ENCODE measurements at regions not wholly inside any gene's neighbourhood (a gene's known extent, or its start where the extent isn't known, plus 50 kb on each side); places are given as distances from the start of the nearest gene placed in this dataset.

DNA sequence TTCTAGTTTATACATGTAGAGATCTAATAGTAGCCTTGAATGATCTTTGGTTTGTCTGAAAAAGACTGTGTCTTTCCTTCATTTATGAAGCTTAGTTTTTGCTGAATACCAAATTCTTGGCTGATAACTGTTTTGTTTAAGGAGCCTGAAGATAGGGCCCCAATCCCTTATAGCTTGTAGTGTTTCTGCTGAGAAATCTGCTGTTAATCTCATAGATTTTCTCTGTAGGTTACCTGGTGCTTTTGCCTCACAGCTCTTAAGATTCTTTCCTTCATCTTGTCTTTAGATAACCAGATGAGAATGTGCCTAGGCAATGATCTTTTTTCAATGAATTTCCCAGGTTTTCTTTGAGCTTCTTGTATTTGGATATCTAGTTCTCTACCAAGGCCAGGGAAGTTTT lies 562.1 kb downstream of the XIRP2 start:
- TF ChIP-seq, protein P1, sequence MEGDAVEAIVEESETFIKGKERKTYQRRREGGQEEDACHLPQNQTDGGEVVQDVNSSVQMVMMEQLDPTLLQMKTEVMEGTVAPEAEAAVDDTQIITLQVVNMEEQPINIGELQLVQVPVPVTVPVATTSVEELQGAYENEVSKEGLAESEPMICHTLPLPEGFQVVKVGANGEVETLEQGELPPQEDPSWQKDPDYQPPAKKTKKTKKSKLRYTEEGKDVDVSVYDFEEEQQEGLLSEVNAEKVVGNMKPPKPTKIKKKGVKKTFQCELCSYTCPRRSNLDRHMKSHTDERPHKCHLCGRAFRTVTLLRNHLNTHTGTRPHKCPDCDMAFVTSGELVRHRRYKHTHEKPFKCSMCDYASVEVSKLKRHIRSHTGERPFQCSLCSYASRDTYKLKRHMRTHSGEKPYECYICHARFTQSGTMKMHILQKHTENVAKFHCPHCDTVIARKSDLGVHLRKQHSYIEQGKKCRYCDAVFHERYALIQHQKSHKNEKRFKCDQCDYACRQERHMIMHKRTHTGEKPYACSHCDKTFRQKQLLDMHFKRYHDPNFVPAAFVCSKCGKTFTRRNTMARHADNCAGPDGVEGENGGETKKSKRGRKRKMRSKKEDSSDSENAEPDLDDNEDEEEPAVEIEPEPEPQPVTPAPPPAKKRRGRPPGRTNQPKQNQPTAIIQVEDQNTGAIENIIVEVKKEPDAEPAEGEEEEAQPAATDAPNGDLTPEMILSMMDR (conservative IDR thresholded peaks at IDR 0.05; ENCODE audit: low read length) = no peak
- TF ChIP-seq EZH2phosphoT487 (IDR thresholded peaks at IDR 0.05; ENCODE audit: borderline replicate concordance, low read depth, low read length) = no peak
